ENCODE measurements at regions not wholly inside any gene's neighbourhood (a gene's known extent, or its start where the extent isn't known, plus 50 kb on each side); places are given as distances from the start of the nearest gene placed in this dataset.

GRCh38 chr2:136482006-136482405 lies 283.3 kb upstream of the THSD7B start:
- TF ChIP-seq GATA2 (IDR thresholded peaks at IDR 0.05; ENCODE audit: low read depth, low read length), result no peak
- no peak for TF ChIP-seq GATA3 (IDR thresholded peaks at IDR 0.05; ENCODE audit: low read depth, low read length)

All from SH-SY5Y (cell line).